Endodermal cell (in vitro differentiated cells): ENCODE measurements at regions not wholly inside any gene's neighbourhood (a gene's known extent, or its start where the extent isn't known, plus 50 kb on each side); places are given as distances from the start of the nearest gene placed in this dataset.
A peak's percentile ranks its signal among the peaks of the same experiment; 100 is the strongest.

Experiments
- DNase-seq: peaks from one replicate; pipeline ENCODE4 v3.0.0-alpha.2; 2017
- H3K27ac ChIP-seq: 2 replicates; pipeline ENCODE4 v1.5.1; 2013; ENCODE audit warnings: mild to moderate bottlenecking, low read depth, low read length, moderate library complexity
- H3K27me3 ChIP-seq: 2 replicates; pipeline ENCODE4 v1.6.1; 2013; ENCODE audit warnings: mild to moderate bottlenecking, low read length, moderate library complexity; ENCODE audit not compliant: insufficient read depth, control insufficient read depth, poor library complexity, severe bottlenecking
- H3K36me3 ChIP-seq: 2 replicates; pipeline ENCODE4 v1.7.0; 2013; ENCODE audit warnings: mild to moderate bottlenecking, low read length, moderate library complexity; ENCODE audit not compliant: control insufficient read depth, insufficient read depth
- H3K4me1 ChIP-seq: one replicate; pipeline ENCODE4 v1.7.0; 2013; ENCODE audit warnings: low read length; ENCODE audit not compliant: control insufficient read depth, insufficient read depth
- H3K4me3 ChIP-seq: 2 replicates; pipeline ENCODE4 v1.5.1; 2013; ENCODE audit warnings: mild to moderate bottlenecking, low read length, moderate library complexity
- H3K9ac ChIP-seq: 2 replicates; pipeline ENCODE4 v1.6.1; 2013; ENCODE audit warnings: mild to moderate bottlenecking, low read length, moderate library complexity; ENCODE audit not compliant: poor library complexity, severe bottlenecking; ENCODE audit errors: extremely low read depth
- H3K9me3 ChIP-seq: 2 replicates; pipeline ENCODE4 v1.6.1; 2013; ENCODE audit warnings: mild to moderate bottlenecking, low read length, moderate library complexity; ENCODE audit not compliant: control insufficient read depth
- H3K27ac Mint-ChIP-seq: 2 replicates; pipeline ENCODE4 v1.8.0; 2020; ENCODE audit warnings: mixed read lengths
- H3K27me3 Mint-ChIP-seq: 2 replicates; pipeline ENCODE4 v1.8.0; 2021; ENCODE audit warnings: mild to moderate bottlenecking, mixed read lengths; ENCODE audit not compliant: insufficient read depth
- H3K36me3 Mint-ChIP-seq: 2 replicates; pipeline ENCODE4 v1.8.0; 2020; ENCODE audit warnings: low read depth, mixed read lengths
- H3K4me1 Mint-ChIP-seq: 2 replicates; pipeline ENCODE4 v1.8.0; 2020; ENCODE audit warnings: mixed read lengths
- H3K4me3 Mint-ChIP-seq: 2 replicates; pipeline ENCODE4 v1.8.0; 2020; ENCODE audit warnings: mild to moderate bottlenecking, moderate library complexity, mixed read lengths
- H3K9me3 Mint-ChIP-seq: 2 replicates; pipeline ENCODE4 v1.8.0; 2020; ENCODE audit warnings: mild to moderate bottlenecking, mixed read lengths
- WGBS, 2 experiments: methylation state at CpG; one replicate each; pipeline versions ENCODE4 v1.1.5 to v1.1.7; 2013; ENCODE audit warnings: missing lambda C conversion rate in 2 of 2, mixed read lengths in 1 of 2; ENCODE audit not compliant: insufficient coverage in 1 of 2, insufficient read length in 1 of 2; 5-methylcytosine and 5-hydroxymethylcytosine counted together
- TF ChIP-seq, protein P1 (sequence below): fragments of 200-600 bp; sonication (generic); conservative IDR thresholded peaks from 2 replicates; pipeline ENCODE4 v1.5.0; 2021; ENCODE audit warnings: antibody characterized with exemption, mild to moderate bottlenecking

- no peaks in the 10 kb centered on the region for H3K9me3 Mint-ChIP-seq
- whole genome bisulfite sequencing, 2 experiments = 93 to 97% methylated on average over 4 to 5 of the region's 5 CpGs
- Histone ChIP-seq H3K4me3 (no peak overlapping the region), H3K27me3 (no peaks in the 10 kb centered on the region), H3K36me3 (no peaks in the 10 kb centered on the region), H3K4me1 (no peaks in the 10 kb centered on the region), H3K9ac (no peak overlapping the region), H3K27ac (no peak overlapping the region), H3K9me3 (no peaks in the 10 kb centered on the region)
- DNase-seq = peak; percentile 30
- no peaks in the 10 kb centered on the region for H3K27me3 Mint-ChIP-seq
- peaks cover 3% of the 10 kb centered on the region for H3K4me1 Mint-ChIP-seq
- no peak overlapping the region for H3K27ac Mint-ChIP-seq
- TF ChIP-seq, protein P1, sequence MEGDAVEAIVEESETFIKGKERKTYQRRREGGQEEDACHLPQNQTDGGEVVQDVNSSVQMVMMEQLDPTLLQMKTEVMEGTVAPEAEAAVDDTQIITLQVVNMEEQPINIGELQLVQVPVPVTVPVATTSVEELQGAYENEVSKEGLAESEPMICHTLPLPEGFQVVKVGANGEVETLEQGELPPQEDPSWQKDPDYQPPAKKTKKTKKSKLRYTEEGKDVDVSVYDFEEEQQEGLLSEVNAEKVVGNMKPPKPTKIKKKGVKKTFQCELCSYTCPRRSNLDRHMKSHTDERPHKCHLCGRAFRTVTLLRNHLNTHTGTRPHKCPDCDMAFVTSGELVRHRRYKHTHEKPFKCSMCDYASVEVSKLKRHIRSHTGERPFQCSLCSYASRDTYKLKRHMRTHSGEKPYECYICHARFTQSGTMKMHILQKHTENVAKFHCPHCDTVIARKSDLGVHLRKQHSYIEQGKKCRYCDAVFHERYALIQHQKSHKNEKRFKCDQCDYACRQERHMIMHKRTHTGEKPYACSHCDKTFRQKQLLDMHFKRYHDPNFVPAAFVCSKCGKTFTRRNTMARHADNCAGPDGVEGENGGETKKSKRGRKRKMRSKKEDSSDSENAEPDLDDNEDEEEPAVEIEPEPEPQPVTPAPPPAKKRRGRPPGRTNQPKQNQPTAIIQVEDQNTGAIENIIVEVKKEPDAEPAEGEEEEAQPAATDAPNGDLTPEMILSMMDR = no peak
- no peaks in the 10 kb centered on the region for H3K36me3 Mint-ChIP-seq
- H3K4me3 Mint-ChIP-seq = no peak overlapping the region
Measured at GRCh38 chr22:44389926-44390612, 77.3 kb upstream of the SHISAL1 start.

- DNase-seq = peak; percentile 43
Measured at GRCh38 chr22:44389181-44389580, 76.4 kb upstream of the SHISAL1 start.

DNA sequence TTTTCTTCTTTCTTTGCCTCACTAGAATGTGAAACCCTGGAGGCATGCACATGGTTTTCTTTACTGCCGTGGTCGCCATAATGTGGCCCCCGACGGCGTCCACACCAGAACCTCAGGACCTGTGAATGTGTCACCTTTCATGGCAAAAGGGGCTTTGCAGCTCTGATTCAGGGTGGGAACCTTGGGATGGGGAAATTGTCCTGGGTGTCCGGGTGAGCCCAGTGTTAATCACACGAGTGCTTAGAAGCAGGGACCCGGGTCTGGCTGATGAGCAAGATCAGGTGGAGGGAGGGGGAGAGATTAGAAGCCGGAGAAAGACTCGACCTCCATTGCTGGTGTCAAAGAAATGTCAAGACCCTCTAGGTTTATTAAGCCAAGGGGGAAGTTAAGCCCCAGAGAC lies 74.7 kb upstream of the SHISAL1 start:
- Mint-ChIP-seq H3K9me3 (no peaks in the 10 kb centered on the region), H3K36me3 (no peaks in the 10 kb centered on the region), H3K27ac (no peak overlapping the region), H3K4me1 (peaks cover 3% of the 10 kb centered on the region), H3K4me3 (no peak overlapping the region), H3K27me3 (no peaks in the 10 kb centered on the region)
- Histone ChIP-seq H3K4me3 (no peak overlapping the region), H3K36me3 (no peaks in the 10 kb centered on the region), H3K4me1 (no peaks in the 10 kb centered on the region), H3K27me3 (no peaks in the 10 kb centered on the region), H3K9me3 (no peaks in the 10 kb centered on the region), H3K9ac (no peak overlapping the region), H3K27ac (no peak overlapping the region)
- WGBS, 2 experiments = 85 to 89% methylated on average over 5 to 10 of the region's 10 CpGs
- TF ChIP-seq, protein P1 = no peak
- DNase-seq = peak; percentile 3

More at GRCh38 chr22:44389181-44389580, 76.4 kb upstream of the SHISAL1 start:
- Mint-ChIP-seq H3K27ac (no peak overlapping the region), H3K4me1 (peaks cover 3% of the 10 kb centered on the region), H3K9me3 (no peaks in the 10 kb centered on the region), H3K36me3 (no peaks in the 10 kb centered on the region), H3K4me3 (no peak overlapping the region), H3K27me3 (no peaks in the 10 kb centered on the region)
- TF ChIP-seq, protein P1 = no peak
- Histone ChIP-seq H3K36me3 (no peaks in the 10 kb centered on the region), H3K4me1 (no peaks in the 10 kb centered on the region), H3K27me3 (no peaks in the 10 kb centered on the region), H3K9me3 (no peaks in the 10 kb centered on the region), H3K27ac (no peak overlapping the region), H3K9ac (no peak overlapping the region), H3K4me3 (no peak overlapping the region)
- WGBS, 2 experiments = 86 to 91% methylated on average over 3 to 8 of the region's 8 CpGs
